VCaP (cell line): ENCODE measurements at regions not wholly inside any gene's neighbourhood (a gene's known extent, or its start where the extent isn't known, plus 50 kb on each side); places are given as distances from the start of the nearest gene placed in this dataset.

Source experiments
- H3K27ac ChIP-seq: fragments of 450-650 bp; 2 replicates; pipeline ENCODE4 v1.5.1; 2017
- TF ChIP-seq, protein P1 (sequence below): fragments of 450-650 bp; conservative IDR thresholded peaks from 2 replicates; pipeline ENCODE4 v1.5.1; 2017; ENCODE audit warnings: mild to moderate bottlenecking, moderate library complexity

- TF ChIP-seq, protein P1, sequence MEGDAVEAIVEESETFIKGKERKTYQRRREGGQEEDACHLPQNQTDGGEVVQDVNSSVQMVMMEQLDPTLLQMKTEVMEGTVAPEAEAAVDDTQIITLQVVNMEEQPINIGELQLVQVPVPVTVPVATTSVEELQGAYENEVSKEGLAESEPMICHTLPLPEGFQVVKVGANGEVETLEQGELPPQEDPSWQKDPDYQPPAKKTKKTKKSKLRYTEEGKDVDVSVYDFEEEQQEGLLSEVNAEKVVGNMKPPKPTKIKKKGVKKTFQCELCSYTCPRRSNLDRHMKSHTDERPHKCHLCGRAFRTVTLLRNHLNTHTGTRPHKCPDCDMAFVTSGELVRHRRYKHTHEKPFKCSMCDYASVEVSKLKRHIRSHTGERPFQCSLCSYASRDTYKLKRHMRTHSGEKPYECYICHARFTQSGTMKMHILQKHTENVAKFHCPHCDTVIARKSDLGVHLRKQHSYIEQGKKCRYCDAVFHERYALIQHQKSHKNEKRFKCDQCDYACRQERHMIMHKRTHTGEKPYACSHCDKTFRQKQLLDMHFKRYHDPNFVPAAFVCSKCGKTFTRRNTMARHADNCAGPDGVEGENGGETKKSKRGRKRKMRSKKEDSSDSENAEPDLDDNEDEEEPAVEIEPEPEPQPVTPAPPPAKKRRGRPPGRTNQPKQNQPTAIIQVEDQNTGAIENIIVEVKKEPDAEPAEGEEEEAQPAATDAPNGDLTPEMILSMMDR, result no peak
- no peak overlapping the region for H3K27ac ChIP-seq
Measured at GRCh38 chr20:56875803-56876202, 246.7 kb downstream of the TFAP2C start.

DNA sequence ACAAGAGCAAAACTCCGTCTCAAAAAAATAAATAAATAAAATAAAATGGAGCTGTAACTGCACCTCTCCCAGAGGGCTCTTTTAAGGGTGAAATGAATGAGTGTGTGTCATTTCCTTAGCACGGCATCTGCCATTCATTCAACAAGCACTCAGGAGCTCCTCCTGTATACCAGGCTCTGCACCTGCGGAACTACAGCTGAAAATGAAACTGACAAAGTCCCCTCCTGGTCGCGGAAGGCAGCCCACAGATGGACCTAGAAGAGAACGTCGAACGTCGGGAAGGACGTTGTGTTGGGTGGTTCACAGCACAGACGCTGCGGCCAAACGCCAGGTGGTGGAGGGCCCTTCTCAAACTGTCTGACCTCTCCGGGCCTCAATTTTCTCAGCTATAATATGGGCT lies 256.4 kb downstream of the TFAP2C start:
- no peak overlapping the region for H3K27ac ChIP-seq
- TF ChIP-seq, protein P1, result no peak

DNA sequence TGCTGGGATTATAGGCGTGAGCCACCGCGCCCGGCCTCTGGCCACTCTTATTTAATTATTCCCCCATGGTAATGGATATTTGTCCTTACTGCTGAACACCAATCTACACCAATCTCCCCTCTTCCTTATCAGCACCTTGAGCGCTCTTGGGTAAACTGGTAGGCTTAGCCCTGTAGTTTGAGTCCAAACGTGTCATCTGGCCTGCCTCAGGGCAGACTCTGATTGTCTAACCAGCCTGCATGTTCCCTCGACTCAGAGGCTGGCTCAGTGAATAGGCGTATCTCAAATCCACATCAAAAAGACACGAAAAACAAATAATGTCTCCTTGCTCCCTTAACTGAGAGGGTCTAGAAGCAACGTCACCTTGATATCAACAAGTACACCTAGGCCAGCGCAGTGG lies 260.9 kb downstream of the TFAP2C start:
- no peak overlapping the region for H3K27ac ChIP-seq
- TF ChIP-seq, protein P1, result no peak

DNA sequence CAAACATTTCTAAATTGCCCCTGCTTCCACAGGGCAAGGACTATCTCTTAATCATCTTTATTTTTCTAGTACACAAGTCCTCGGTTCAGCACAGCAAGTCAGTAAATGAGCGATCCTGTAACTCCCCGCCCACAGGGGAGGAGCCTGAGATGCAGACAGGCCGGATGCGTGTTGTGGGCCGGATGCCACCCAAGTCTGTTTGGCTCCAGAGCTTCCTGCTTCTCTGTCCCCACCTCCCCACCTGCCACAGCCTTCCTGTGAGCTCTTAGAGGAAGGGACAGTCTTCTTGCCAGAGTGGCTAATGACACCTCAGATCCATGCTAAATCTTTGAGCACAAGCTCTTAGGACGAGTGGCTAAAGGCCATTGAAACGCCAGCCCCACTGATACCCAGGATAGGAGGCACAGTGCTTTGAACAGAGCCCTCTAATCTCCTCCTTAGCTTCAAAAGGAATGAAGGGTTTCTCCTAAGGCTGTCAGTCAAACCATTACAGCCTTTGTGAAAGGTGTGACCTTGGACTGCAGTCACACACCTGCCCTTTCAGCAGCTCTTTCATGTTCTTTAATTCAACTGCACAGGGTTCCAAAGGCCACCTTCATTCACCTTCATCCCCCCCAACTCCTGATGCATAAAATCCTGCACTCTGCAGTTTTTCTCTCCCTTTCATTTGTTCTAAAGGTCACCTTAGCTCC lies 264.3 kb downstream of the TFAP2C start:
- no peak overlapping the region for H3K27ac ChIP-seq
- TF ChIP-seq, protein P1, result no peak

GRCh38 chr20:56896447-56896846 lies 267.3 kb downstream of the TFAP2C start:
- TF ChIP-seq, protein P1, result no peak
- no peak overlapping the region for H3K27ac ChIP-seq

DNA sequence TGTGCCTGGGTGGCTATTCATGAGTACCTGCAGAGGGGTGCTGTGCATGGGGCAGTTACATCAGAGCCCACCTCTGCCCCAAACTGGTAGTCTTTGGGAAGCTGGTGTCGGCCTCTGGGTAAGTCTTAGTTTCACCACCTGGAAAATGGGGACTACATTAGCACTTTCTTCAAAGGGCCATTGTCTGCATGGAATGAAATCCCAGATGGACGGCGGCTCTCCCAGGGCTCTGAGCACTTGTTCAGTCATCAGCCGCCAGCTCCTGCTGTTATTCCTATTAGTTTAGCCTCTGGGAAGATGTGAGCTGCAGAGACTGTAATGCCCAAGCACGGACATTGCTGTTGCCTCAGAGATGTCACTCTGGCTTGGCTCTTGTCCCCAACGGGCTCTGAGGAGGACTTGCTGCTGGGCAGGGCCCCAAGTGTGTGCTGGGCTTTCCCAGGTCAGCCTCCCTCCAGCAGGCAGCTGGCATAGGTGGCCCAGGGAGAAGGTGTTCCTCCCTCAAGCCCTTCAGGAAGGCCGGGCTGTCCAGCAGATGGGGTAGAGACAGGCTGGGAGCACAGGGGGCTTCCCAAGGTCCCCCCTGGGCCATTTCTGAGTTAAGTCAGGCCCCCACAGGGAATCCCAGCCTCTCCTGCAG lies 268.3 kb downstream of the TFAP2C start:
- TF ChIP-seq, protein P1, result no peak
- H3K27ac ChIP-seq, result no peak overlapping the region

- no peak overlapping the region for H3K27ac ChIP-seq
- TF ChIP-seq, protein P1, result no peak
Measured at GRCh38 chr20:56897958-56898349, 268.8 kb downstream of the TFAP2C start.
